Aorta (tissue), 5 donors: ENCODE measurements at regions not wholly inside any gene's neighbourhood (a gene's known extent, or its start where the extent isn't known, plus 50 kb on each side); places are given as distances from the start of the nearest gene placed in this dataset.

Source experiments
- ATAC-seq: fragments of 200-7000 bp; cut with Tn5 transposase; one replicate; pipeline ENCODE4 v1.9.1; 2022; ENCODE audit warnings: moderate library complexity; ENCODE audit not compliant: low FRiP score
- DNase-seq, 2 donors: peaks; one replicate each; pipeline ENCODE4 v3.0.0-alpha.2; 2020
- H3K27ac ChIP-seq, 2 donors: one replicate each; pipeline ENCODE4 v1.5.1; 2013; ENCODE audit warnings: low read length in 2 of 2, mild to moderate bottlenecking in 2 of 2, moderate library complexity in 2 of 2, control low read depth in 1 of 2, inconsistent platforms in 1 of 2, low read depth in 1 of 2
- H3K27me3 ChIP-seq, 2 donors: one replicate each; pipeline ENCODE4 v1.6.1; 2013; ENCODE audit warnings: control low read depth in 1 of 2, low read length in 1 of 2, mild to moderate bottlenecking in 1 of 2, moderate library complexity in 1 of 2; ENCODE audit not compliant: insufficient read depth in 2 of 2, control insufficient read depth in 1 of 2
- H3K36me3 ChIP-seq, 2 donors: one replicate each; pipeline ENCODE4 v1.6.1; 2013; ENCODE audit warnings: control low read depth in 1 of 2, low read length in 1 of 2, mild to moderate bottlenecking in 1 of 2; ENCODE audit not compliant: insufficient read depth in 2 of 2, control insufficient read depth in 1 of 2
- H3K4me1 ChIP-seq, 2 donors: one replicate each; pipeline ENCODE4 v1.6.1; 2013; ENCODE audit warnings: low read length in 2 of 2, control low read depth in 1 of 2, mild to moderate bottlenecking in 1 of 2, moderate library complexity in 1 of 2; ENCODE audit not compliant: insufficient read depth in 2 of 2, control insufficient read depth in 1 of 2
- H3K4me3 ChIP-seq, 2 donors: one replicate each; pipeline ENCODE4 v1.5.1; 2013; ENCODE audit warnings: low read length in 2 of 2, control low read depth in 1 of 2, mild to moderate bottlenecking in 1 of 2
- H3K9me3 ChIP-seq: one replicate; pipeline ENCODE4 v1.6.1; 2013; ENCODE audit warnings: mild to moderate bottlenecking, low read length; ENCODE audit not compliant: control insufficient read depth
- WGBS, 2 donors: extraction: QIAGEN DNeasy Blood & Tissue Kit; methylation state at CpG; one replicate each; pipeline ENCODE4 v1.1.7; 2013; 5-methylcytosine and 5-hydroxymethylcytosine counted together
- intact Hi-C, 2 donors: fragments of 100-400 bp; cut with DNase I; formaldehyde crosslinking; loops; one replicate each; pipeline versions ENCODE4 v1.14.2 to v1.15.0; 2022
- donor health status: healthy with polysubstance abuse.
- donor health status: Bipolar disorder and iron deficiency.
- donor health status: DM: no; HTN: no; CAD: no.
- donor health status: DM: no; HTN: no; CAD: no.
- donor health status: DM: yes; HTN: yes; CAD: no.

DNA sequence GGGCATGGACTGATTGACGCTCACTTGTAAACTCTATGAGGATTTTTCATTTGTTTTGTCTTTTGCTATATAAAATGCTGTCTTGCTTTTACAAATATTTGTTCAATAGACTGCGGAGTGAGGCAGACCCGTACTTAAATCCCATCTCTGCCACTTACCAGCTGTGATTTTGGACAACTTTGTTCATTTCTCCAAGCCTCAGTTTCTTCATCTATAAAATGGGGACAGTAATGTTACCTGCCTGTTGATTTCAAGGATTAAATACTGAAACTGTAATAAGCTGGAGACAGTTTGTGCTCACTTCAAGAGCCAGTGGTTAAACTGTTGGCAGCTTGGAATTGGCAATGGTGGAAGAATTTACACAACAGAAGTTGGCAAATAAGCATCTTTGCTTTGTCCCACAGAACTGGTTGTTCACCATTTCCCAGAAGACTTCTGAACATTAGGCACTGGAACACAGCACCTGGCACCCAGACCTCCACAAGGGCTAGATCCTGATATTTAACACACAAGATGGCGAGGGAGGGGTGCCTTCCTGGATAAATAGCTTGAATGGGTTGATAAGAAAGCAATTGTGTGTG lies 479.2 kb downstream of the QKI start:
- WGBS, 2 donors, result 82 to 87% methylated on average over 4 of the region's 4 CpGs
- intact Hi-C loops, result no loop called here
- no peaks in the 10 kb centered on the region for H3K9me3 ChIP-seq
- DNase-seq, result no peak
- H3K4me3 ChIP-seq, result no peak overlapping the region
- H3K4me1 ChIP-seq, result no peaks in the 10 kb centered on the region
- no peaks in the 10 kb centered on the region for H3K27me3 ChIP-seq
- no peak overlapping the region for H3K27ac ChIP-seq
- H3K36me3 ChIP-seq, result no peaks in the 10 kb centered on the region
- ATAC-seq, result no peak

DNA sequence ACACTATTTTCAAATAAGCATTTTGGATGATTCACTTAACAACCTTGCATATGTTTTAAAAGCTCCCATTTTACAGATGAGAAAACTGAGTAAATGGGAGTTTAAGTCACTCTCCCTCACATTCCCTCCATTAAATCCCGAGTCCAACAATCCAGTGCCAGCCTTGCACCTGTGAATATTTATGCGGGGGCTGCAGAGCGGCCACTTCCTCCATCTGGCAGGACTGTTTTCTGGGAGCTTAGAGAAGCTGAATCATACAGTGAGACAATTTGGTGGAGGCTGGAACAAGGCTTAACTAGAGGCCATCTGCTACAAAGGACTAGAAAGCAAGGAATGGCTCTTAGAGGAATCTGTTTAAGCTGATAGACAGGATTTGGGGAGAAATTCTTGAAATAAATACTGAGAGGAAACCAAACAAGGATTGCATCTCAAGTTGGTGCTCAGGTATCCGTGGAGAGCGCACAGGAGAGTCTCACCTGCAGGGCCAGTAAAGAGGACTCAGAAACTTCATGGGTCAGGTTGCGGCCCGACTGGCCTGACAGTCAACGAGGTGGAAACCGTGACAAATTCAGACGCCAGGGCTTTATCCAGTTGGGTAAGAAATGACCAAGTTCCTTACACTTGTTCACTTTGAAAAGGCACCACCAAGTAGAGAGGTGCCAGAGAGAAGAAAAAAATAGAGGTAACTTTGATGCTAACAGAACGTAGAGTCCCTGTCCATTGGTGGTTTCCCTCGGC lies 478.5 kb downstream of the QKI start:
- H3K27me3 ChIP-seq, result no peaks in the 10 kb centered on the region
- WGBS, 2 donors, result 87% methylated on average over 12 of the region's 12 CpGs
- intact Hi-C loops, result no loop called here
- no peaks in the 10 kb centered on the region for H3K36me3 ChIP-seq
- no peaks in the 10 kb centered on the region for H3K4me1 ChIP-seq
- ATAC-seq, result no peak
- no peak overlapping the region for H3K4me3 ChIP-seq
- no peaks in the 10 kb centered on the region for H3K9me3 ChIP-seq
- no peak for DNase-seq
- no peak overlapping the region for H3K27ac ChIP-seq

DNA sequence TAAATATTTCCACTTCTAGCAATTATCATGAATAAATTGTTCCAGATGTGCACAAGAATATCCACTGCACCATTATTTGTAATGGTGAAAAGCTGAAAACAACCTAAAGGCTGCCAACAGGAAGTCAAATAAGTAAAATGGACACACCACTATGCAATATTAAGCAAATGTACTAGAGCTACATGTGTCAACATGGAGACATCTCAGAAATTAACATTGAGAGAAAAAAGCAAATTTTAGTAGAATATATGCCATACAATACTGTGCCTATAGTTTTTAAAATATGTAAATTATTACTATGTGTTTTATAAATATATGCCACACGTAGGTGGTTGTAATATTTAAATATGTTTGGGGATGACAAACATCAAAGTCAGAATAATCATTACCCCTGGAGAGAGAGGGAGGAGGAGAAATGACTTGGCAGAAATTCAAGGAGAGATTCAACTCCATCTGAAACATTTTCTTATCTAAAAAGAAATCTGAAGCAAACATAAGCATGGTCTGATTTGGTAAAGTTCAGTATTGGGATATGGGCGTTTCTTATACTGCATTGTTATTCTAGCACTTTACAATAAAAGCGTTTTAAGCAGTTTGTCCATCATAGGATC lies 475.5 kb downstream of the QKI start:
- ATAC-seq (no peak), DNase-seq (no peak)
- no peaks in the 10 kb centered on the region for H3K4me1 ChIP-seq
- no peaks in the 10 kb centered on the region for H3K27me3 ChIP-seq
- no peaks in the 10 kb centered on the region for H3K36me3 ChIP-seq
- H3K9me3 ChIP-seq, result no peaks in the 10 kb centered on the region
- H3K4me3 ChIP-seq, result no peak overlapping the region
- no peak overlapping the region for H3K27ac ChIP-seq
- WGBS, 2 donors, result 61 to 68% methylated on average over 3 of the region's 3 CpGs
- intact Hi-C loops, result no loop called here

DNA sequence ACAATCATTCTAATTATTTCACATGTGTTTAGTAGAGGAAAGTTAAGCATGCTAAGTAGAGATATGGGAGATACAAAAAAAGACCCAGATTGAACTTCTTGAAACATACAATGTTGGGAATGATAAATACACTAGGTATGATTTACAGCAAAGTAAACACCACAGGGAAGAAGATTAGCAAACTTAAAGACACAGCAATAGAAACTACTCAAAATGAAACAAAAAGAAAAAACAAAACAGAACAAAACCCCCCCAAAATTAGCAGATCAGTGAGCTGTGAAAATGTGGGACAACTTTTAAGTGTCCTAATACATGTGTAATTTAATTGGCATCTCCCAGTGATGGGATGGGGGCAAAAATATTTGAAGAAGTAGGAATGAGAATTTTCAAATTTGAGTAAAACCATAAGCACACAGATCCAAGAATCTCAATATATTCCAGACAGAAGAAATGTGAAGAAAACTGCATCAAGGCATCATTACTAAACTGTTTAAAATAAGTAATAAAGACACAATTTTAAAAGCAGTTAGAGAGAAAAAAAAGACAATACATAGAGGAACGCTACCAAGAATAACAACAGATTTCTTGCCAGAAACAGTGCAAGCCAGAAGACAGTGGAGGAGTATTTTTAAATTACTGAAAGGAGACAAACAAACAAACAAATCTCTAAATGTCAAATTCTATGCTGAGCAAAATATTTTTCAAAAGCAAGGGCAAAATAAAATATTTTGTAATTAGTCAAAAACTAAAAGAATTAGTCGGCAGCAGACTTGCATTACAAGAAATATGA lies 473.7 kb downstream of the QKI start:
- H3K27me3 ChIP-seq, result no peaks in the 10 kb centered on the region
- H3K27ac ChIP-seq, result no peak overlapping the region
- DNase-seq (no peak), ATAC-seq (no peak)
- WGBS, 2 donors, result 76 to 77% methylated on average over 2 of the region's 2 CpGs
- H3K9me3 ChIP-seq, result no peaks in the 10 kb centered on the region
- H3K4me3 ChIP-seq, result no peak overlapping the region
- no peaks in the 10 kb centered on the region for H3K4me1 ChIP-seq
- intact Hi-C loops, result no loop called here
- H3K36me3 ChIP-seq, result no peaks in the 10 kb centered on the region

DNA sequence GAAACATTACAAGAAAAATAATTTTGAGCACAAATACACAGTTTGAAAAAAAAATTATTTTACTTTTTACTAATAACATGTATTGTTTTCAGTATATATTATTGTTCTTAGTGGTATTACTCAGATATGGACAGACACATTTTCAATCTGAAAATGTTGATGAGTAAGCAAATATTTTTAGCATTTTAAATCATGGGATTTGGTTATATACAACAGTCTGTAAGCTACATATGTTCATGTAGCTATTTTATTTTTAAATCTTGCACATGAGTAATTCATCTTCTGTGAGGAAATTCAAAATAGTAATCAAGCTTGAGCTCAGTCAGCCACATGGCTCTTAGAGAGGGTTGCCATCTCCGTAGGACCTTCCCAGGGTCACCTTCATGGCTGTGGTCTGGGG lies 471.9 kb downstream of the QKI start:
- H3K4me1 ChIP-seq, result no peaks in the 10 kb centered on the region
- no peak overlapping the region for H3K4me3 ChIP-seq
- no peak for DNase-seq
- no peaks in the 10 kb centered on the region for H3K9me3 ChIP-seq
- intact Hi-C loops, result no loop called here
- 77 to 81% methylated on average over 1 of the region's 1 CpG for WGBS, 2 donors
- H3K27ac ChIP-seq, result no peak overlapping the region
- H3K27me3 ChIP-seq, result no peaks in the 10 kb centered on the region
- no peaks in the 10 kb centered on the region for H3K36me3 ChIP-seq
- no peak for ATAC-seq

DNA sequence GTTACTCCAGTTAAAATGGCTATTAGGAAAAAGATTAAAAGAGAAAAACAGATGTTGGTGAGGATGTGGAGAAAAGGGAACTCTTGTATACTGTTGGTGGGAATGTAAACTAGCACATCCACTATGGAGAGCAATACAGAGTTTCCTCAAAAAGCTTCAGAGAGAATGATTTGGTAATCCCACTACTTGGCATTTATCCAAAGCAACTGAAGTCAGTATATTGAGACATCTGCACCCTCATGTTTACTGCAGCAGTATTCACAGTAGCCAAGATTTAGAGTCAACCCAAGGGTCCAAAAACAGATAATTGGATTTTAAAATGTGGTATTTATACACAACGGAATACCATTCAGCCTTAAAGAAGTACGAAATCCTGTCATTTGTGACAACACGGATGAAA lies 469.5 kb downstream of the QKI start:
- intact Hi-C loops, result no loop called here
- Histone ChIP-seq H3K4me3 (no peak overlapping the region), H3K4me1 (no peaks in the 10 kb centered on the region), H3K27ac (no peak overlapping the region), H3K36me3 (no peaks in the 10 kb centered on the region), H3K27me3 (no peaks in the 10 kb centered on the region), H3K9me3 (no peaks in the 10 kb centered on the region)
- no peak for ATAC-seq
- DNase-seq, result no peak
- 88 to 94% methylated on average over 3 of the region's 3 CpGs for WGBS, 2 donors

DNA sequence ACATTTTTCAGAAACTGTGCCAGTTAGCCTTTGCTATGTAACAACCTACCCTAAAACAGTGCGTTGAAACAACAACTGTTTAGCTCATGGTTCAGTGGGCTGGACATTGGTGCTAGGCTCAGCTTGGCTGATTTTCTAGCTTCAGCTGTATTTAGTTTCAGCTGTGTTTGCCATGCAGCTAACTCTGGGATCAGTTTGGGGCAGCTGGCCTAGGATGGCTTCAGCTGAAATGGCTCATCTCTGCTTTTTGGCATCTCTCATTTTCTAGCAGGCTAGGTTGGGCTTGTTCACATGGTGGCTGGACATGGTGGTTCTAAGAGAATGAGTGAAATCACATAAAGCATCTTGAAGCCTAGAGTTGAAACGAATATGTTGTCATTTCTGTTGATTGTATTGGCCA lies 464.2 kb downstream of the QKI start:
- WGBS, 2 donors, result 80% methylated on average over 2 of the region's 2 CpGs
- intact Hi-C loops, result no loop called here
- peaks cover 3% of the 10 kb centered on the region for H3K9me3 ChIP-seq
- no peaks in the 10 kb centered on the region for H3K4me1 ChIP-seq
- H3K4me3 ChIP-seq, result no peak overlapping the region
- DNase-seq (no peak), ATAC-seq (no peak)
- no peaks in the 10 kb centered on the region for H3K36me3 ChIP-seq
- H3K27ac ChIP-seq, result no peak overlapping the region
- no peaks in the 10 kb centered on the region for H3K27me3 ChIP-seq

DNA sequence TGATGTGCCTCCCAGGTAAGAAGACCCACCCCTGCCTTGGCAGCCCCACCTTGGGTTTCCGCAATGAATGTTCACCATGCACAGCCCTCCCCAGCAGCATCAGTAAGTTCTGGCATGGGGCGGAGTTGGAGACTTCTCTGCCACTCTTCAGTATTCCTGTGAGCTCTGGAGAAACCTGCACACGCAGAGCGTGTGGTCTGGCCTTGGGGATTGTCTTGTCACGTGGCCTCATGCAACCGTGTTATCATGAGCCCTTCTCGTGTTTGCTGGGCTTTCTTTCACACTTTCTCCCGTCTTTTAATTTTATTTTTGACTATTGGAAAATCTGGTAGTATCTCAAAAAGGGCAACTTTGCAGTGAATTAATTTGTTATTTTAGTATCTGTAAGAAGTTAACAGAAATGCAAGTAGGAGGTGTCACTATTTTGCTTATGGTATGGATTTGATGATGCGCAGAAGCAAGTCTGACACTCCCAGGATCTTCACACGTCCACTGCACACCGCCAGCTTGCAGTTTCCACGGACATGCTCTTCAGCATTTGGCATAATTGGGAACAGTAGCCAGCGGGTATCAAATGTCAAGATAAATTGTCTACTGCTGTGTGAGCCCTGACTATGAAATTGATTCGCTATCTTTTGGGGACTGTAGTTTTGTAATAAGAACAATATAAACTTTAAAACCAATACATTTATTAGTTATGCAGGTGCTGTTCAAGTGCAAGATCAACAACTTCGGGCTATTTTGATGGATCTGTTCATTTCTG lies 463.5 kb downstream of the QKI start:
- H3K36me3 ChIP-seq, result no peaks in the 10 kb centered on the region
- intact Hi-C loops, result no loop called here
- no peak overlapping the region for H3K4me3 ChIP-seq
- WGBS, 2 donors, result 88 to 91% methylated on average over 15 of the region's 15 CpGs
- DNase-seq, result no peak
- peaks cover 3% of the 10 kb centered on the region for H3K9me3 ChIP-seq
- H3K27me3 ChIP-seq, result no peaks in the 10 kb centered on the region
- H3K27ac ChIP-seq, result no peak overlapping the region
- no peaks in the 10 kb centered on the region for H3K4me1 ChIP-seq
- ATAC-seq, result no peak
